NCI-H2227 (cell line): ENCODE measurements at regions not wholly inside any gene's neighbourhood (a gene's known extent, or its start where the extent isn't known, plus 50 kb on each side); places are given as distances from the start of the nearest gene placed in this dataset.

Experiments
- DNase-seq: peaks from one replicate; lab custom pipeline; 2025; ENCODE audit not compliant: unreplicated experiment; lab: John Stamatoyannopoulos, UW

DNA sequence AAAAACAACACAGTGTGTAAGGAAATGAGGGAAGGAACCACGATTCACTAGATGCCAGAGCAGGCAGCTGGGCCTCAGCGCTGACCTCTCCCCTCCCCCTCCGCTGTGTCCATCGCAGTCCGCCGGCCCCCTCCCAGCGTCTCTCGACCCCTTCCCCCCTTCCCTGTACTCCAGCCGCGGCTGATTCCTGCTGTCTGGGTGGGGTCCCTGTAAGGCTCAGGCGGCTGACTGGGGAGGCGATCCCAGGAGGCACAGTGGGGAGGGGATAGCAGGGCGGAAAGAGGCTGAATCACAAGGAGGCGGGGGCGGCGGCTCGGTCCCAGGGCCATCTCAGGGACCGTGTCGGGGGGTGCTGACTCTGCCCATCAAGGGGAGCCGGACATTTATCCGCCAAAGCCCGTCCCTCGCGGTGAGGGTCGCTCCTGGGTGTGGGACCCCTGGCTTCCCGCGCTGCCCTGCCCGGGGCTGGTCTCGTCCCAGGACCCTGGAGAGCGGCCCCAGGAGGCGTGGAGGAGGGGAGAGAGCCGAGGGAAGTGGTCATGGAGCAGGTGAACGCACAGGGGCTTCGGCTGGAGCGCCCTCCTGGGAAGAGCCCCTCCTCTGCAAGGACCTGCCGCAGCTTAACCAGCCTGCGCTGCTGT is 241.9 kb downstream of the PTPRU start:
- no peak for DNase-seq

DNA sequence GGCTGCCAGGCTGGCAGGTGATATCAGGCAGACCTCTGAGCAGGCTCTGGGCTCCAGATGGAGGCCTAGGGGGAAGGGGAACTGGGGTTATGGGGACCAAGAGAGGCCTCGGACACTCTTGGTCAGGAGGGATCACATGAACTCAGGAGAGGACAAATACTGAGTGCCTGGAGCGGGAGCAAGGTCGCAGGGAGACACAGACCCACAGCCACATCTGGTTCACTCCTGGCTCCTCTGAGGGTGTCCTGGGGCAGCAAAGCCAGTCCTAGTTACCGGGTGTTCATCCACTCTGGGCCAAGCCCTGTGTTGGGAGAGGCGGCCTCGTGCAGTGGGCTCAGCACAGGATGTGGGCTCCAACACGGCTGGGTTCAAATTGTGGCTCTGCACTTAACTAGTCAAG is 239.0 kb downstream of the PTPRU start:
- DNase-seq: no peak

DNA sequence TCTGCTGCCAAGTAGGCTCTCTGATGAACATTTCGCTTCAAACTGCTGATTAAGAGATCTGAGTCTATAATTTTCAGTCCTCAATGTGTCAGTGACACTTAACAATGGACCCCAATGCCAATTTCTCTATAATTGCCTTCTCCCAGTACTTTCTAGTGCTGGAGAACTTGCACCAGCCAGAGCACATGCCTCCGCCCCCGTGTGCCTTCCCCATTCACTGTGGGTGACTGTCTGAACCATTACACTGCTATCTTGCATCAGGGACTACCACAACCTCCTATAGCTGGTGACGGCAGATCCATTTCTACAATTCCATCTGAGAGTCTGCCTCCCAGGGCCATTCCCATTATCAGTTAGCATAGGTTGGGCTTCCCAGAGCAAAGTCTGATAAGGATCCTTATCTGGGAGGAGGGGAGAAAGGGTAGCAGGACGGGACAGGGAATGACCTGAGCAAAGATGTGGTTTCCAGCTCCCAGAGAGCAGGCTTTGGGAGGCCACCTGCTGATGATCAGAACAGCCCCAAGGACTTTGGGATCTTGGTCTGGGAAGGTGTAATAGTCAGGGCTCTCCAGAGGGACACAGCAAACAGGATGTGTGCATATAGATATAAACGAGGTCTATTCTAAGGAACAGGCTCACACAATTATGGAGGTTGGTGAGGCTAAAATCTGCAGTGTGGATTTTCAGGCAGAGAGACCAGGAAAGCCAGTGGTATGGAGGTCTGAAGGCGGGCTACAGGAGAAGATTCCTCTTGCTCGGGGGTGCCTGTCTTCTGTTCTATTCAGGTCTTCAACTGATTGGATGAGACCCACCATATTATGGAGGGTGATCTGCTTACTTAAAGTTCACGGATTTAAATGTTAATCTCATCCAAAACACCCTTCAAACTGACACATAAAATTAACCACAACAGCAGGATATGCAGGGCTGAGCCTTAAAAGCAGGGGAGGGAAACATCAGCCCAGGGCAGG is 238.2 kb downstream of the PTPRU start:
- peak; percentile 72 for DNase-seq

DNA sequence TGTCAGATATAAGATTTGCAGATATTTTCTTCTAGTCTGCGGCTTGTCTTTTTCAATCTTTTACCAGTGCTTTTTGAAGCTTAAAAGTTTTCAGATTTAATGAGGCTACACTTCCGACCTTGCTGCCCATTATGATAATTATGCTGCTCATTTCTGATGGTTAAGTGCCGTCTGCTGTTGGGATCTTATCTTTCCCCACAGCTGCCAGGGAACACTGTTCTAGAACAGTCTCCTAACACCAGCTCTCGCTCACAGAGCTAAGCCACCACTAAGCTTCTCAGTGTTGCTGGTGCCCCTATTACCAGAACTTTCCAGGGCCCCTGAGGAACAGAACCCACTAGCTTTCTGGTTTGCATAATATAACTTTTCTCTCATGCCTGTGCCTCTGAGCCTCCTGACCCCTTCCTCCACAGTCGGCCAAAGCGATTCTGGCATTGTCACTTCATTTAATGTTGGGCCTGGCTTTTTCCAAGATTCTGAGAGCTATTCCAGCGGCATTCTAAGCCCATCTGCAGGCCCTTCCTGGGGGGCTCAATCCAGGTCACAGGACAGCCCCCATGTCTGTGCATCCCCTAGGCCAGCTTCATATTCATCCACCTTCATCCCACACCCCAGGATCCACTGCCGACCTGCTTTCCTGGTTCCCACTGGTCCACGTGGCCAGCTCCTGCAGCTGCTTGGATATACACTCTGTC is 237.0 kb downstream of the PTPRU start:
- DNase-seq: no peak

DNA sequence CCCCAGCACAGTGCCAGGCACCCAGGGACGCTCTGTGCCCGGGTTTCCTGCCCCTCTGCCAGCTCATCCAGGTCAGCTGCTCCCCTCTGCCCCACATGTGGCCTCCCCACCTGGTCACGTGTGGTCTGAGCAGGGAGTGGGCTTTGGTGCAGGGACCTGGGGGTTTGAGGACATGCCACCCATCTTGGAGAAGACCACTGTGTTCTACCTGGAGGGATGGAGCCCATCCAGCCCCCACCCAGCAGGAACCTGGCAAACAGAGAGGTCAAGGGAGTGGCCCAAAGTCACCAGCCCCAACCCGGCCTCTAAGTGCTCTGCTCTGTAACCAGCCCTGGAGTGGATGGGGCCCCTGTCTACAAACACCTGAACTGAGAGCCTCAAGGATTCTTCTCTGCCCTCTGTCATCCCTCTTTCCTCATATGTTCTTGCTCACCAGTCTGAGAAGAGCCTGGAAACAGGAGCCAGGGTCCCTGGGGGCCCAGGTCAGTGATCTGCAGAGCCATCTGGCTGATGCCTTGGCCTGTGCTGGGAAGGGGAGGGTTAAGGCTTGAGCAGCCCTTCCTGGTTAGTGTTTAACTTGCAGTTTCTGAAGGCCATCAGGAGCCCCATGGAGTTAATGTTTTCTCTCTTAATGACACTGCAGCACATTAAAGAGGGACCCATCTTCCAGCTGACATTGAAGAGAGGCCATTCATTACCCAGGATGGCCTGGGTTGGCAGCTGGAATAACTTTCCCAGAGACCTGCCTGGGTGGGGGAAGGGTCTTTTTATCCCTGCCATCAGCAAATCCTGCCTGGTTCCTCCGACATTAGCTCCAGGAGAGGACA is 235.4 kb downstream of the PTPRU start:
- peak; percentile 85 for DNase-seq

DNA sequence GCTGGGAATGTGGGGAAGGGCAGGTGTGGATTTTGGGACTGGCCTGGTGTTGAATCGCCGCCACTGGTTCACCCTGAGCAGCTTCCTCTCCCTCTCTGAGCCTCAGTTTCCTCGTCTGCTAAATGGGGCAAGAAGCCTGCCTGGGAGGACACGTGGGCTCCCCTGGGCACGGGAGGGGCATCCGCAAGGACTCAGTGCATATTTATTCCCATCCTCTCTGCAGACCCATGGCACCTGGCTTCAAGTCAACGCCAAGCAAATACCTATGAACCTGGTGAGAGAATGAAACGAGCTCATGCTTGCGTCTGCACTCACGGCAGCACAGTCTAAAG is 234.4 kb downstream of the PTPRU start:
- DNase-seq: no peak

DNA sequence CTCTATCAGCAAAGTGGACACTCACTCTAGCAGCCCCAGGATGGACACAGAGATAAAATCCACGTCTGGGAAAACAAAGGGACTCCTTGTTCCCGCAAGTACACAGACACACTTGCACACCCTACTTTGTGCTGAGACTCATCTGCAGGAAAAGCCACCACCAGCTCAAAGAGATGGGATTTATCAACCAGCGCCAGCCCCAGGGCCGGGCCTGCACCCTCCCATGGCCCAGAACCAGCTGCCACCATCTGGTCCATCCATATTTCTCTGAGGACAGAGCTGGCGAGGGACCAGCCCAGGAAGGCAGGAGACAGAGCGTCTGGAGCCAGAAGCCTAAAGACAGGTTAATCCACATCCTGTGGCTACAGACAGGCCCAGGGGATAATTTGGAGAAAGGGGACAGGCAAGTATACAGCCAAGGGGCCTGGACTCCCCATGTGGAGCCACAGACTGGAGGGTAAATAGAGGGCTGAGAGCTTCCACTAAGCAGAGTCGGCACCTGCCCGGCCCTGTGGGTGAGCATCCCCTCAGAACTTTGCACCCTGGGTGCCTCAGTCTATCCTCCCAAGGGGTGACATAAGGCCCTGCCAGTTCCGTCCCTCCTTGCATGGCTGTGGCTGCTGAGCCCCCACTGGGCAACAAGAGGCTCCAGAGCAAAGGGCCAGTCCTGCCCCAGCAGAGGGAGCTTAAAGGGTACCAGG is 233.9 kb downstream of the PTPRU start:
- no peak for DNase-seq

DNA sequence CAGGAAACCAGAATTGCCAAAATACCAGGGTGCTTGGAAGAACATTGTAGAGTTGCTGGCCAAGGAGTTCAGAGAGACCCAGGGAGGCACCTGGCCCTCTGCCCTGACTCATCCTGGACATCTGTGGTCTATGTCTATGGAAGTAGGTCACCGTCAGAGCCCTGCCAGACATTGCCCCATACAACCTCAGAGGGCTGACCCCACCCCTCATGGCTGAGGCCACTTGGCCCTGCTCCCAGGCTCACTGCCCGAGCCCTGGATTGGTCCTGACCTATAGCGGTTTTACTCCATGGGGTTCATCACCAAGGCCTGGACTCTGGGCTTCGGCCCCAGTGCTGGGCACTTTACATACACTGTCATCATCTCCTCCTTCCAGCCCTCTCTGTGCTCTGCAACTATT is 233.1 kb downstream of the PTPRU start:
- no peak for DNase-seq

DNA sequence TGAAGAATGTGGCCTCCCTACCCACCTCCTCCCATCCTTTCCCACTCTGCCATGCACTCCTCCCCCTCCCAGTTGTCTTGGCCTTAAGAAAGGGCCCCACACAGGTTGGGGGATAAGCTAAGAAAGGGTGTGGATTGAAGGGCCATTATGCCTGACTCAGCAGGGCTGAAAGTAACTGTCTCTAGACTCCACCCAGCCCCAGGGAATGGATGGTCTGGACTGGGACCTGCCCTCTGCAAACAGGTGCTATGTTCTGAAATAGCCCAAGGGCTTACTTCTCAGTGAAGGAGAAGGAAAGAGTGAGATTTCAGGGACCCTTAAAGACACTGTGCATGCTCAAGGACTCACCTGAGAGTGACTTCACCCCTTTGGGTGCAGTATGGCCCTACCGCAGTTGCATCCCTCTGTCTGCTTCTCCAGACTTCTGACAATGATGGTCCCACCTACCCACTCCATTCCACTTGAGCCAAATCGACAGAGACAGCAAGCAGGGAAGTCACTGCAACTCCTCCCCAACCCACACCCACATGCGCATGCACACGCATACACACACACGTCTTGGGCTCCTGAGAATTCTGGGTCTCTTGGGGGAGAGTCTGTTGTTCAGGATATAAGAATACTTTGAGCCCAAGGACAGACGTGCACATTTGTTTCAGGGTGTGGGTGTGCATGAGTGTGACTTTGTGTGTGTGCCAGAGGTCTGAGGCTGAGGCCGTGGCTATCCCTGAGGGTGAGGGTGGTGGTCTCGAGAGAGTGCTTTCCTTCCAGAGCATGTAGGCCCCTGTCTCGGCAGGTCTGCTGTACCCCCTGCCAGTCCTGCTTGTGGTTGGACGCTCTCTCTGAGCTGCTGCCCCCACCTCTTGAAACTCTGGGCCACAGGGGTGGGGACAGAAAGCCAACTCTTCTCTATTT is 231.9 kb downstream of the PTPRU start:
- DNase-seq: no peak

DNA sequence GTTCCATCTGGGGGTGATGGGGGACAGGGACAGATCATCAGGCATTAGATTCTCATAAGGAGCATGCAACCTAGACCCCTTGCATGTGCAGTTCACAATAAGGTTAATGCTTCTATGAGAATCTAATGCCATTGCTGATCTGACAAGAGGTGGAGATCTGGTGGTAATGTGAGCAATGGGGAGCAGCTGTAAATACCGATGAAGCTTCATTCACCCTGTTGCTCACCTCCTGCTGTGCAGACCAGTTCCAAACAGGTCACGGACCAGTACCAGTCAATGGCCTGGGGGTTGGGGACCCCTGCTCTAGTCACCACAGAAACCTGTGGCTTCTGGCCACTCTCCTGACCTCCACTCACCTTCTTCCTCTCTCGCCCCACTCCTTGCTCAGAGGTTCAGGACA is 229.9 kb downstream of the PTPRU start:
- DNase-seq: no peak

DNA sequence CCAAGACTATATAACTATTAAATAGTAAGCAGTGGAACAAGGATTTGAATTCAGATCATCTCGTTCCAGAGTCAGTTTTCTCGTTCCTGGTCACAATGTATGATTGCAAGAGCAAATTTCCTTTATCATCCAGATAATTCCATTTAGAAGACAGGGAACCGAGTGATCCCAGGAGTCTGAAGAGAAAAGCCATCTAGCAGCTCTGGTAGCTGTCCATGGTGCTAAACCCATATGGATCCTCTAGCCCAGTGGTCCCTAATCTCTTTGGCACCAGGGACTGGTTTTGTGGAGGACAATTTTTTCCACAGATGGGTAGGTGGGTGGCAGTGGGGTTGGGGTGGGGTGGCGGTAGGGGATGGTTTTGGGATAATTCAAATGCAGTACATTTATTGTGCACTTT is 229.4 kb downstream of the PTPRU start:
- no peak for DNase-seq

DNA sequence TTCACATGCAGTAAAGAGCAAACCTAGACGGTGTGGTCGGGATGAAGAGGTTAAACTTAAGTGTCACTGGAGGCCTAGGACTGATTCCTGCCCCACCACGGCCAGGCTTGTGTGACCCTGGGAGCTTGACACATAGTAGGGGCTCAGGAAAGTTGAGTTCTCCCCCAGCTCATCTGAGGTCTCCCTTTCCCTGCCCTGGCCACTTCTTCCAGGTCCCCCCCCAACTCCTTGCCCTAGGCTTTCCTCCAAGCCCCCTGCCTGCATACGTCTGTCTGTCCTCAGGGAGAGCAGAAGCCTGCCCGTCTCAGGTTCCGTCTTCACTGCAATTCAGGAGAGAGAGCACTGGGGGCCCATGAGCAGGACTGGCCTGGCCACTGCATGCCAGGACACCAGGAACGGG is 225.8 kb downstream of the PTPRU start:
- DNase-seq: no peak

DNA sequence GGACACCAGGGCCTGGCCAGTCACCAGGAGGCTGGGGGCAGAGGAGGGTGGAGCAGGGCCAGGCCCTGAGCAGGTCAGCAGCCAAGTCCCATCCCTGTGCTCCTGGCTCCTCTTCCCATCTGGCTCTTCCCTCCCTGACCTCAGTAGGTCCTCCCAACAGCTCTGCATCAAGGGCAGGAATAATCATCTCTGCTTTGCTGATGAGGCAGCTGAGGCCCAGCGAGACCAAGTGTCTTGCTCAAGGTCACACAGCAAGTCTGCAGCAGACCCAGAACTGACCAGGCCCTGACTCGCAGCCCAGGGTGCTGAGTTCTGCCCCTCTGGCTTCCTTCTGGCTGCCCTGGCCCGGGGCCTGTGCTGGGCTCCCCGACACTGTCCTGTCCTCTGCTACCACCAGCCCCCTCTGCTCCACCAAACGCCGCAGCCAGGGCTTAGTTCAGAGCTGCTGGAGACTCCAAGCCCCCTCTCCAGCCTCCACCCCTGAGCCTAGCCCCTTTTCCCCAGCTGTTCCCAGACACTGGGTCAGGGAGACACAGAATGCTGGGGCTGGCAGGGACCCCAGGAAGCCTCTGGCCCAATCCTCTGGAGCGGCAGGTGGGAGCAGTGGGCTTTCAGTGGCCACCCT is 224.9 kb downstream of the PTPRU start:
- DNase-seq: no peak

DNA sequence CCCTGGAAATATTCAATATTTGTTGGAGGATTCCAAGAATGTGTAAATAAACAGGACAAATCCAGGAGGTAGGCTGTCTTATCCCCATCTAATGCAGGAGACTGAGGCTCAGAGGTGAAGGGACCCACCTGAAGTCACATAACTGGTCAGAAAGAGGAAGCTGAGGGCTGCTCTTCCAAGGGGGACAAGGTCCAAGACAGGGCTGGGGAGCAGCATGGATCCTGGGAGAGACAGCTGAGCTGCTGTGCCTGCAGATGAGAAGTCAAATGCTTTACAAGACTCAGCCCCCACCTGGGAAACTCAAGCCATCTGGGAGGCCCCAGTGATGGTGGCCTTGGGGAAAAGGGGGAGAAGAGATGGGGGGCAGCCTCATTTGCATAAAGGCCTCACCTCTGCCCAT is 224.4 kb downstream of the PTPRU start:
- DNase-seq: no peak

DNA sequence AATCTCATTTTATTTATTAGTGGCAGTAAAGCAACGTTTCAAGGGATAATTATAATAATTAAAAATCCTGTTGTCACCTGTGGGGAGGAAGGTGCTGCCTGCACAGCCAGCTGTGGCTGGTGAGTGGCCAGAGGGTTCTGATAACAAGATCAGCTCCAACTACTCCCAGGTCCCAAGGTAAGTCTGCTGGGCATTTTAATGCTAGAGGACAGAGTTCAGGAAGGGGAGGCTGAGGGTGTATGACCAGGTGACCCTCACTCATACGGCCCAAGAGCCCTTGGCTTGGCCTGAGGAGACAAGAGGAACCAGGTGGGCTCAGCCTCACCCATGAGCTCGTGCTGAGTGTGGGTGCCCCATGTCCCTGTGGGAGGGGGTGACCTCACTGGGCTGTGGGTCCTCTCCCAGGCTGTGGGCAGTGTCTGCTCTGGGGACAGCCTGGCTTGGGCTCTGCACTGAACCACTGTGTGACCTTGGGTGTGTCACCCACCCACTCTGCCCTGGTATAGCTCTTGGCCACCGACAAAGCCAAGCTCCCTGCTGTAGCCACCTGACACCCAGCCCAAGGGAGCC is 223.8 kb downstream of the PTPRU start:
- DNase-seq: no peak

DNA sequence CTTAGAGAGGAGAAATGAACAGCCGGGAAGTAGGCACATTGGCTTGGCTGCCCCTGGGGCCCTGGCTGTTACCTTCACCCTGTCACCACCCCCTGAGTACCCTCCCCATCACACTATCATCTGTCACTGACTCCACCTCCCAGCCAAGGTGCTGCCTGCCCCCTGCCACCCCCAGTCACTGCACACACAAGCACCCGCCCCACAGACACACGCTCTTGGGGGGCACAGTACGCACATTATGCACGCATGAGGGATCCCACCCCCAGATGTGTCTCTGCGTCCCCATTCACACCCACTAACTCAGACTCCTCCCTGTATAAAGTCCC is 223.3 kb downstream of the PTPRU start:
- no peak for DNase-seq

DNA sequence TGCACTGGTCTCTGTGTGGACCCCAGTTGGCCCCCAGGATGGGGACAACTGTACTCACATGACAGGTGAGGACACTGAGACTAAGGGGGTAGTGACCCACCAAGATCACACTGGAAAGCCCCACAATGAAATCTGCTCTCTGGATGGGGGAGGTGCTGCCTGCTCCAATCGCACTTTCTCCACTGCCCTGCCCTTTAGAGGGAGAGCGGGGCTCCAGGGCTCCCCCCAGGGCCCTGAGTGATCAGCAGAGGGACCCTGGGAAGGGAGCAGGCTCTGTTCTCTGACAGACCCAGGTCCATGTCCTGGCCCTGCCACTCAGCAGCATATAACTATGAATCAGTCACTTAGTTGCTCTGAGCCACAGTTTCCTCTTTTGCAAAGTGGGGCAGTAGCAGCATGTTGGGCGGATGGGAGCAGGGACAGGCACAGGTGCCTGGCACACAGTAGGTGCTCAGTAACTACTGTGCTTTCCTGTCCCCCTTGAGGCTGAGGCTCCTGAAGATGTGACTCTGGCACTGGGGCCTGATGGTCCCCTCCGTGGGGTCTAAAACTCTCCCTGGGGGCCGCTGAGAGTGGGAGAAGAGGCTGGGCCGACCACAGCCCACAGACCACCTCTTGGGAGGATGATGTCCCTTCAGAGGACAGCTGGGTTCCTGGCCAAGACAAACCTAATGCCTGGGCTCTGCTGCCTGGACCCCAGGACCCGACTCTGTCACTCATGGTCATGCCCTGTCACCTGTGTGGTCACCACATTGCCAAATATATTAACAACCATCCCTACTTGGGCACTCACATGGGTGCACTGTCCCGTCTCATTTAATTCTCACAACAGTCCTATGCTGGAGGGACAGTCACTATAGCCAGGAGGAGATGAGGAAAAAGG is 222.7 kb downstream of the PTPRU start:
- no peak for DNase-seq
